H1 (cell line): ENCODE measurements at regions not wholly inside any gene's neighbourhood (a gene's known extent, or its start where the extent isn't known, plus 50 kb on each side); places are given as distances from the start of the nearest gene placed in this dataset.

Experiments used
- ASH2L ChIP-seq: fragments of 200-600, 300-600 bp; sonication (generic); IDR thresholded peaks from one replicate; pipeline ENCODE4 v1.7.1; 2017; ENCODE audit warnings: low read length
- CBX5 ChIP-seq: fragments of 300-800, 300-1000 bp; sonication (generic); IDR thresholded peaks from 2 replicates; pipeline ENCODE4 v1.7.1; 2016; ENCODE audit warnings: antibody characterized with exemption, low read length, low read depth
- EP300 ChIP-seq, 2 experiments: IDR thresholded peaks; 1 replicate in 1 of 2; 2 replicates in 1 of 2; pipeline ENCODE4 v1.6.1; 2011 to 2012; ENCODE audit warnings: low read depth in 2 of 2, low read length in 2 of 2, mild to moderate bottlenecking in 2 of 2, borderline replicate concordance in 1 of 2, inconsistent platforms in 1 of 2, moderate library complexity in 1 of 2
- FOSL1 ChIP-seq: IDR thresholded peaks from 2 replicates; pipeline ENCODE4 v1.6.1; 2011; ENCODE audit warnings: mild to moderate bottlenecking, low read depth, low read length, moderate library complexity; ENCODE audit not compliant: insufficient read depth
- GABPA ChIP-seq: IDR thresholded peaks from 2 replicates; pipeline ENCODE4 v1.6.1; 2011; ENCODE audit warnings: mild to moderate bottlenecking, low read length, moderate library complexity, borderline replicate concordance; ENCODE audit not compliant: insufficient read depth
- TCF12 ChIP-seq: IDR thresholded peaks from 2 replicates; pipeline ENCODE4 v1.6.1; 2011; ENCODE audit warnings: low read depth, mild to moderate bottlenecking, low read length
- TF ChIP-seq, protein P1 (sequence below): fragments of 300-600 bp; sonication (generic); IDR thresholded peaks from 2 replicates; pipeline ENCODE4 v1.7.1; 2012; ENCODE audit warnings: low read length, moderate library complexity, mild to moderate bottlenecking, inconsistent platforms; ENCODE audit not compliant: insufficient replicate concordance
- TF ChIP-seq, protein P2 (sequence below): IDR thresholded peaks from 2 replicates; pipeline ENCODE4 v1.6.1; 2012; ENCODE audit warnings: inconsistent platforms

DNA sequence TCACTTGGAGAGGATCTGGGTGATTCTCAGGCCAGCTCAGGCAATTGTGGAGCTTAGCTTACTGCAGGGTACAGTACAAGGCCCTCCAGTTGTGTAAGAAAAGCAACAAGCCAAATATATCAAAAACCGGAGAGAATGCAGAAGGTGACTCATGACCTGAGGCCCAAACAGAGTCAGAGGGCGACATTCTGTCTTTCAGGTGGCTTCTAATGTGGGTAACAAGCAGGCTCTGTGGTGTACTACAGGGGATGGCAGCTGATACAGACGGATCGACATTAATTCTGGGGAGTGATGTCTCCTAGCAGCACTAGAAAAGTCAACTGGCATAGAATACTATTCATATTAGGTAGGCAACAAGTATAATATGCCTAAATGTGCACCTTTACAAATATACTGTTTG is 219.5 kb upstream of the SOX11 start (continued):
- TF ChIP-seq, protein P1, sequence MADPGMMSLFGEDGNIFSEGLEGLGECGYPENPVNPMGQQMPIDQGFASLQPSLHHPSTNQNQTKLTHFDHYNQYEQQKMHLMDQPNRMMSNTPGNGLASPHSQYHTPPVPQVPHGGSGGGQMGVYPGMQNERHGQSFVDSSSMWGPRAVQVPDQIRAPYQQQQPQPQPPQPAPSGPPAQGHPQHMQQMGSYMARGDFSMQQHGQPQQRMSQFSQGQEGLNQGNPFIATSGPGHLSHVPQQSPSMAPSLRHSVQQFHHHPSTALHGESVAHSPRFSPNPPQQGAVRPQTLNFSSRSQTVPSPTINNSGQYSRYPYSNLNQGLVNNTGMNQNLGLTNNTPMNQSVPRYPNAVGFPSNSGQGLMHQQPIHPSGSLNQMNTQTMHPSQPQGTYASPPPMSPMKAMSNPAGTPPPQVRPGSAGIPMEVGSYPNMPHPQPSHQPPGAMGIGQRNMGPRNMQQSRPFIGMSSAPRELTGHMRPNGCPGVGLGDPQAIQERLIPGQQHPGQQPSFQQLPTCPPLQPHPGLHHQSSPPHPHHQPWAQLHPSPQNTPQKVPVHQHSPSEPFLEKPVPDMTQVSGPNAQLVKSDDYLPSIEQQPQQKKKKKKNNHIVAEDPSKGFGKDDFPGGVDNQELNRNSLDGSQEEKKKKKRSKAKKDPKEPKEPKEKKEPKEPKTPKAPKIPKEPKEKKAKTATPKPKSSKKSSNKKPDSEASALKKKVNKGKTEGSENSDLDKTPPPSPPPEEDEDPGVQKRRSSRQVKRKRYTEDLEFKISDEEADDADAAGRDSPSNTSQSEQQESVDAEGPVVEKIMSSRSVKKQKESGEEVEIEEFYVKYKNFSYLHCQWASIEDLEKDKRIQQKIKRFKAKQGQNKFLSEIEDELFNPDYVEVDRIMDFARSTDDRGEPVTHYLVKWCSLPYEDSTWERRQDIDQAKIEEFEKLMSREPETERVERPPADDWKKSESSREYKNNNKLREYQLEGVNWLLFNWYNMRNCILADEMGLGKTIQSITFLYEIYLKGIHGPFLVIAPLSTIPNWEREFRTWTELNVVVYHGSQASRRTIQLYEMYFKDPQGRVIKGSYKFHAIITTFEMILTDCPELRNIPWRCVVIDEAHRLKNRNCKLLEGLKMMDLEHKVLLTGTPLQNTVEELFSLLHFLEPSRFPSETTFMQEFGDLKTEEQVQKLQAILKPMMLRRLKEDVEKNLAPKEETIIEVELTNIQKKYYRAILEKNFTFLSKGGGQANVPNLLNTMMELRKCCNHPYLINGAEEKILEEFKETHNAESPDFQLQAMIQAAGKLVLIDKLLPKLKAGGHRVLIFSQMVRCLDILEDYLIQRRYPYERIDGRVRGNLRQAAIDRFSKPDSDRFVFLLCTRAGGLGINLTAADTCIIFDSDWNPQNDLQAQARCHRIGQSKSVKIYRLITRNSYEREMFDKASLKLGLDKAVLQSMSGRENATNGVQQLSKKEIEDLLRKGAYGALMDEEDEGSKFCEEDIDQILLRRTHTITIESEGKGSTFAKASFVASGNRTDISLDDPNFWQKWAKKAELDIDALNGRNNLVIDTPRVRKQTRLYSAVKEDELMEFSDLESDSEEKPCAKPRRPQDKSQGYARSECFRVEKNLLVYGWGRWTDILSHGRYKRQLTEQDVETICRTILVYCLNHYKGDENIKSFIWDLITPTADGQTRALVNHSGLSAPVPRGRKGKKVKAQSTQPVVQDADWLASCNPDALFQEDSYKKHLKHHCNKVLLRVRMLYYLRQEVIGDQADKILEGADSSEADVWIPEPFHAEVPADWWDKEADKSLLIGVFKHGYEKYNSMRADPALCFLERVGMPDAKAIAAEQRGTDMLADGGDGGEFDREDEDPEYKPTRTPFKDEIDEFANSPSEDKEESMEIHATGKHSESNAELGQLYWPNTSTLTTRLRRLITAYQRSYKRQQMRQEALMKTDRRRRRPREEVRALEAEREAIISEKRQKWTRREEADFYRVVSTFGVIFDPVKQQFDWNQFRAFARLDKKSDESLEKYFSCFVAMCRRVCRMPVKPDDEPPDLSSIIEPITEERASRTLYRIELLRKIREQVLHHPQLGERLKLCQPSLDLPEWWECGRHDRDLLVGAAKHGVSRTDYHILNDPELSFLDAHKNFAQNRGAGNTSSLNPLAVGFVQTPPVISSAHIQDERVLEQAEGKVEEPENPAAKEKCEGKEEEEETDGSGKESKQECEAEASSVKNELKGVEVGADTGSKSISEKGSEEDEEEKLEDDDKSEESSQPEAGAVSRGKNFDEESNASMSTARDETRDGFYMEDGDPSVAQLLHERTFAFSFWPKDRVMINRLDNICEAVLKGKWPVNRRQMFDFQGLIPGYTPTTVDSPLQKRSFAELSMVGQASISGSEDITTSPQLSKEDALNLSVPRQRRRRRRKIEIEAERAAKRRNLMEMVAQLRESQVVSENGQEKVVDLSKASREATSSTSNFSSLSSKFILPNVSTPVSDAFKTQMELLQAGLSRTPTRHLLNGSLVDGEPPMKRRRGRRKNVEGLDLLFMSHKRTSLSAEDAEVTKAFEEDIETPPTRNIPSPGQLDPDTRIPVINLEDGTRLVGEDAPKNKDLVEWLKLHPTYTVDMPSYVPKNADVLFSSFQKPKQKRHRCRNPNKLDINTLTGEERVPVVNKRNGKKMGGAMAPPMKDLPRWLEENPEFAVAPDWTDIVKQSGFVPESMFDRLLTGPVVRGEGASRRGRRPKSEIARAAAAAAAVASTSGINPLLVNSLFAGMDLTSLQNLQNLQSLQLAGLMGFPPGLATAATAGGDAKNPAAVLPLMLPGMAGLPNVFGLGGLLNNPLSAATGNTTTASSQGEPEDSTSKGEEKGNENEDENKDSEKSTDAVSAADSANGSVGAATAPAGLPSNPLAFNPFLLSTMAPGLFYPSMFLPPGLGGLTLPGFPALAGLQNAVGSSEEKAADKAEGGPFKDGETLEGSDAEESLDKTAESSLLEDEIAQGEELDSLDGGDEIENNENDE, result no peak
- no peak for TF ChIP-seq CBX5
- no peak for TF ChIP-seq ASH2L
- no peak for TF ChIP-seq EP300 (IDR thresholded peaks at IDR 0.05; ENCODE audit: borderline replicate concordance in 1 of 2, low read depth in 2 of 2, low read length in 2 of 2)
- TF ChIP-seq TCF12, result no peak
- TF ChIP-seq FOSL1, result no peak
- TF ChIP-seq, protein P2, sequence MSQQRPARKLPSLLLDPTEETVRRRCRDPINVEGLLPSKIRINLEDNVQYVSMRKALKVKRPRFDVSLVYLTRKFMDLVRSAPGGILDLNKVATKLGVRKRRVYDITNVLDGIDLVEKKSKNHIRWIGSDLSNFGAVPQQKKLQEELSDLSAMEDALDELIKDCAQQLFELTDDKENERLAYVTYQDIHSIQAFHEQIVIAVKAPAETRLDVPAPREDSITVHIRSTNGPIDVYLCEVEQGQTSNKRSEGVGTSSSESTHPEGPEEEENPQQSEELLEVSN, result no peak
- no peak for TF ChIP-seq GABPA
- TF ChIP-seq, all 59 proteins: peak for 0
